Erythroblast (primary cell): ENCODE measurements at regions not wholly inside any gene's neighbourhood (a gene's known extent, or its start where the extent isn't known, plus 50 kb on each side); places are given as distances from the start of the nearest gene placed in this dataset.

Experiments used
- GATA1 ChIP-seq: IDR thresholded peaks from 2 replicates; pipeline ENCODE4 v1.6.1; 2011; ENCODE audit warnings: low read depth, mild to moderate bottlenecking, control low read depth, low read length, moderate library complexity
- POLR2A ChIP-seq: IDR thresholded peaks from 2 replicates; pipeline ENCODE4 v1.6.1; 2011; ENCODE audit warnings: mild to moderate bottlenecking, low read length

DNA sequence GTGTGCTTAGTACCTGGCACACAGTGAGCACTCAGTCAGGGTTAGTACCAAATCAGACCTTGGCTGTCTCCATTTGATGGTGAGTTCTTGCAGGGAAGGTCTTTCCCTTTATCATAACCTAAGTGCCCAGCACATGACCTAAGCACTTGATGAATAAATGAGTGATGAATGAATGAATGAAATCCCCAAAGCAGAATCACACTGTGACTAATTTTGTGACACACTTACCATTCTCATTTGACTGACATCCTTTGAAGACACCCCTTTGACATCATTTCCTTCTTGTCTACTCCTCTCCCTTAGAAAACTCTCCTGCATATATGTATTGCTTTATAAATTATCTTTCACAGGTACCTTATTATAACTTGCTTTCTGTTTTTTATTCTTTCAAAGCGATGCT lies 130.2 kb upstream of the ELL2 start:
- TF ChIP-seq POLR2A (no peak), GATA1 (no peak)
